Epithelial cell of proximal tubule (primary cell): ENCODE measurements at regions not wholly inside any gene's neighbourhood (a gene's known extent, or its start where the extent isn't known, plus 50 kb on each side); places are given as distances from the start of the nearest gene placed in this dataset.
A peak's percentile ranks its signal among the peaks of the same experiment; 100 is the strongest.

Source experiments
- DNase-seq: peaks from one replicate; pipeline ENCODE4 v3.0.0-alpha.2; 2011; ENCODE audit warnings: low read depth
- H3K4me3 ChIP-seq: 2 replicates; pipeline ENCODE4 v1.5.1; 2011; ENCODE audit warnings: low read depth, mild to moderate bottlenecking, low read length
- TF ChIP-seq, protein P1 (sequence below): conservative IDR thresholded peaks from 2 replicates; pipeline ENCODE4 v1.5.1; 2012; ENCODE audit warnings: low read depth, mild to moderate bottlenecking, low read length

DNA sequence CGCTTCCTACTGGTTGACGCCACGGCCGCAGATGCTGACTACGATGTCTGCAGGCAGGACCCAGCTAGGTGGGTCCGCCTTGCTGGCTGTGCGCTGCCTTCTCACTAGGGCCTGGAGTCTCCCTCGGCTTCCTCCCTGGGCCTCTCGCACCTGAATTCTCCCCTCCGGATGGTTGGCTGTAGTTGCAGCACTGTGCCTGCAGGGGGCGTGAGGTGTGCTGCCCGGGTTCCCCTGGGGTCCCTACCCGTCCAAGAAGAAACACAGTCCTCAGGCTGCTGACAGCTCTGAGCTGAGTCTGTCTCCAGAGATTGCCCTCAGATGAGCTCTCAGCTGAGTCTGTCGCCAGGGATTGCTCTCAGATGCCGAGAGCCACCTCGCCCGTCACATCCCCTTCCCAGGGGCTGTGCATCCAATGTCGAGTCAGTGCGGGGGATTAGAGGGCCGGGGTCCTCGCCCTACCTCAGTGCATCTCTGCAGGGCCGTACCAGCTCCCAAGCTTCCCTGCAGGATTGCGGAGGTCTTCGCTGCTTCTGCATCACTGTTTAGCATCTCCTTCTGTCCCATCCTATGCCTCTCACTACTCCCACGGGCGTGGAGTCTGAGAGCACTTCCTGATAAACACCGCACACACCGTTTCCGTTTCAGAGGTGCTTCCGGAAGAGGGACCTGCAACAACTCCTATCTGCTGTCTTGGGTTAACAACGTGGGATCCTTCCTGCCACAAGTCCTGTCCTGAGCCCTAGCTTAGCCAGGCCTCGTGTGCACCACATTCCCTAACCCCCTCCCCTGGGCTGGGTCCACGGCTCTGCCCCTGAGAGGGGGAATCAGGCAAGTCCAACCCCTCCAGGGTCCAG lies 196.9 kb downstream of the CSNK2A3 start:
- TF ChIP-seq, protein P1, sequence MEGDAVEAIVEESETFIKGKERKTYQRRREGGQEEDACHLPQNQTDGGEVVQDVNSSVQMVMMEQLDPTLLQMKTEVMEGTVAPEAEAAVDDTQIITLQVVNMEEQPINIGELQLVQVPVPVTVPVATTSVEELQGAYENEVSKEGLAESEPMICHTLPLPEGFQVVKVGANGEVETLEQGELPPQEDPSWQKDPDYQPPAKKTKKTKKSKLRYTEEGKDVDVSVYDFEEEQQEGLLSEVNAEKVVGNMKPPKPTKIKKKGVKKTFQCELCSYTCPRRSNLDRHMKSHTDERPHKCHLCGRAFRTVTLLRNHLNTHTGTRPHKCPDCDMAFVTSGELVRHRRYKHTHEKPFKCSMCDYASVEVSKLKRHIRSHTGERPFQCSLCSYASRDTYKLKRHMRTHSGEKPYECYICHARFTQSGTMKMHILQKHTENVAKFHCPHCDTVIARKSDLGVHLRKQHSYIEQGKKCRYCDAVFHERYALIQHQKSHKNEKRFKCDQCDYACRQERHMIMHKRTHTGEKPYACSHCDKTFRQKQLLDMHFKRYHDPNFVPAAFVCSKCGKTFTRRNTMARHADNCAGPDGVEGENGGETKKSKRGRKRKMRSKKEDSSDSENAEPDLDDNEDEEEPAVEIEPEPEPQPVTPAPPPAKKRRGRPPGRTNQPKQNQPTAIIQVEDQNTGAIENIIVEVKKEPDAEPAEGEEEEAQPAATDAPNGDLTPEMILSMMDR: peak; percentile 59
- no peak overlapping the region for H3K4me3 ChIP-seq
- DNase-seq: no peak

DNA sequence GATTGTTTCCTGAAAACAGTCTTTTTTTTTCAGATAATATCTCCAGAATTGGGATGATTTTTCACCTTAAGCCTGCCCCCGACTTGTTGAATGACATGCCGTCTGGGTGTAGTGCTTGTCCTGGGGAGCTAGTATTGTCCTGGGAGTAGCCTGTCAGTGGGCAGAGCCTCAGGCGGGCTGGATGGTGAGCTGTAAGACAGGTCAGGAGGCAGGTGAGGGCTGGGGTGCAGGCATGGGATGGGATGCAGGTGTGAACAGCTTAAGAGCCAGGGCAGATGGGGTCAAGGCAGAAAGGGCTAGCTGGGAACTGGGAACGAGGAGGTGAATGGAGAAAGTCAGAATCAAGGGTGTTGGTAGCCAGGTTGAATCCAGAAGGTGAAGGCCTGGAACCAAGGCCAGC lies 200.2 kb downstream of the CSNK2A3 start:
- no peak overlapping the region for H3K4me3 ChIP-seq
- no peak for DNase-seq
- TF ChIP-seq, protein P1: no peak

DNA sequence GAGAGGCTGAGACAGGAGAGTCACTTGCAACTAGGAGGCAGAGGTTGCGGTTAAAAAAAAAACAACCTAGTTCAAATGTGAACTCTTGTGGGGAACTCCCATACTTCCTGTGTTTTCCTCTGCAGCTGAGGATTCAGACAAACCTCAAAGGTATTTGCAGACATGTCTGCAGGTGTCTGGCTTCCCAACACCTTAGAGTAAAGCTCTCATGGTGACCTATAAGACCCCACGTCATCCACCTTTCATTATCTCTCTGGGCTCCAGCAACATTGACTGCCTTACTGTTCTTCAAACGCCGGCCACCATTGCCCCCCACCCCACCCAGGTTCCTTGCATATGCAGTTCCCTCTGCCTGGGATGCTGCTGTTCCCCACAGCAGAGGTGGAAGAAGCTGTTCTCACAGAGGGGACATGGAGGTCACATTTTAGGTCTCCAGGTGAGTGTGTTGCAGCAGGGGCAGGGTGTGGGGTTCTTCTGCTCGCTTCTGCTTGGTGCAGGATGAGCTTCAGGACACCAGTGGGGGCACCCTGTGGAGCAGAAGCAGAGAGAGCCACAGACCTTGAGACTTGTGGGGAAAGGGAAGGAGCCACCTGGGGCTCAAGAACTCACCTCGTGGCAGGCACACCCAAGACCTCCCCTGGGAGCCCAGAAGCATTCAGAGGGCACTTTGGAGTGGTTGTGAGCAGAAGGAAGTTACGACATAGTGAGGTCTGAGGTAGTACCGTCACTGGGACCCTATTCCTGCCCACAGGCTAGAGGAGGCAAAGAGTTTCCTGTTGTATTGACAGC lies 203.2 kb downstream of the CSNK2A3 start:
- TF ChIP-seq, protein P1: no peak
- no peak for DNase-seq
- H3K4me3 ChIP-seq: no peak overlapping the region

GRCh38 chr11:11148596-11148995 lies 204.5 kb downstream of the CSNK2A3 start:
- TF ChIP-seq, protein P1: no peak
- H3K4me3 ChIP-seq: no peak overlapping the region

DNA sequence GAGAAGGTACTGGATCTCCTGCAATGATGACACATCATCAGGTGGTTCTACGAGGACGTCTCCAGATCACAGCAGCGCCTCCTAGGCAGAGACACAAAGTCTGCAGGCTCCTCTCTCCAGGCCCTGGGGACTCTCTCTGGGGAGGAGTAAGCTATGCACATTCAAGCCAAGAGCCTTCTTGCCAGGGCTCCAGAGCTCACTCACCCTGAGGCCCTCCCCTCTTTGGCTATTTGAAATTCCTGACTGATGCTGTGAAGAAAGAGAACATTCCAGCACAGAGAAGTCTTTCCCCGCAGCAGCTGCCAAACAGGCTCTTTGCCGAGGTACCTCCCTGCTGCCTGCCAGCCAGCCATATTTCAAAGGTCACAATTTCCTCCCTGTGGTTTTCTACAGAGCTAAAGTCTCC lies 204.9 kb downstream of the CSNK2A3 start:
- TF ChIP-seq, protein P1: peak; percentile 51
- DNase-seq: peak; percentile 33

More at GRCh38 chr11:11148596-11148995, 204.5 kb downstream of the CSNK2A3 start:
- DNase-seq: no peak

GRCh38 chr11:11146830-11147229 lies 206.2 kb downstream of the CSNK2A3 start:
- no peak overlapping the region for H3K4me3 ChIP-seq
- no peak for DNase-seq
- TF ChIP-seq, protein P1: no peak

More for the DNA sequence above, 204.9 kb downstream of the CSNK2A3 start:
- H3K4me3 ChIP-seq: no peak overlapping the region
